HG03342 (cell line): ENCODE measurements at regions not wholly inside any gene's neighbourhood (a gene's known extent, or its start where the extent isn't known, plus 50 kb on each side); places are given as distances from the start of the nearest gene placed in this dataset.
"Not testable (repeated sequence)": the region's sequence is repeated elsewhere in the genome, so short reads cannot be mapped to it uniquely, and the experiment has no call there.

Experiments
- ATAC-seq: cut with Tn5 transposase; IDR thresholded peaks from one replicate; pipeline ENCODE4 v1.9.1; 2021; ENCODE audit warnings: mild to moderate bottlenecking, moderate library complexity; ENCODE audit not compliant: unreplicated experiment

- ATAC-seq: no peak
Observed at GRCh38 chr6:115310156-115310555, 750.5 kb downstream of the FRK start.

DNA sequence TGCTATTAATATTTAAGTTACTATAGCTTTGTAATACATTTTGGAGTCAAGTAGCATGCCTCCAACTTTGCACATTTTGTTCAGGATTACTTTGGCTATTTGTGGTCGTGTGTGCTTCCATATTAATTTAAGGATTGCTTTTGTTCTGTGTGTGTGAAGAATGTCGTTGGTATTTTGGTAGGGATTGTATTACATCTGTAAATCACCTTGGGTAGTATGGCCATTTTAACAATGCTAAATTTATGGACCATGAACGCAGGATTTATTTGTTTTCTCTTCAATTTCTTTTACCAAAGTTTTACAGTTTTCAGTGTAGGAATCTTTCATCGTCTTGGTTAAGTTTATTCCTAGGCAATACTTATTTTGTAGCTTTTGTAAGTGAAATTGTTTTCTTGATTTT lies 758.0 kb downstream of the FRK start:
- ATAC-seq: no peak

- ATAC-seq: no peak
Observed at GRCh38 chr6:115287467-115287866, 773.2 kb downstream of the FRK start.

DNA sequence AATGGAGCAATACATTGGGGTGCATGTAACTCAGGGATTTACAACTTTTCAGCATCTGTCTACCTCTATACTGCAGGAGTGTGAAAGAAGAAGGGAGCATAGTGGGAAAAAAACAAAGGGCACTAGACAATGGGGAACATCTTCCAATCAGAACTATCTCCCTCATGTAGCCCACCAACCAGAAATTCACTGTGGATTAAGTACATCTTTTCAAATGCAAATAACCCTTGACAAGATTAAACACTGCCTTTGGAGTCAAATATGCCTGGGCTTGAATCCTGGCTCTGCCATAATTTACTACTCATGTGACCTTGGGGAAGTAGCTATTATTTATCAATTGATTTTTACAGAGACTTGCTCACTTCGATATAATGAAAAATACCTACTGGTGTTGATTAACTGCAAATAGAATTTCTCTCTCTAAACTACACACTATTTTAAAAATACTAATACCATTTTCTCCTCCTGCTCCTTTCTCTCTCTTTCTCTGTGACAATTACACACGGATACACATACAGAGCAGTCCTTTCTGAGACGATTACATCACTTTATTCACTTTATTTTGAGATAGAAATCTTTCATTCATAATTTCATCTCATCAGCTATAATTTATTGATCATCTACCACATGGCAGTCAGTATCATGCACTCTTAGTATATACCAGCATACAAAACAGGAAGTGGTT lies 783.7 kb downstream of the FRK start:
- no peak for ATAC-seq

DNA sequence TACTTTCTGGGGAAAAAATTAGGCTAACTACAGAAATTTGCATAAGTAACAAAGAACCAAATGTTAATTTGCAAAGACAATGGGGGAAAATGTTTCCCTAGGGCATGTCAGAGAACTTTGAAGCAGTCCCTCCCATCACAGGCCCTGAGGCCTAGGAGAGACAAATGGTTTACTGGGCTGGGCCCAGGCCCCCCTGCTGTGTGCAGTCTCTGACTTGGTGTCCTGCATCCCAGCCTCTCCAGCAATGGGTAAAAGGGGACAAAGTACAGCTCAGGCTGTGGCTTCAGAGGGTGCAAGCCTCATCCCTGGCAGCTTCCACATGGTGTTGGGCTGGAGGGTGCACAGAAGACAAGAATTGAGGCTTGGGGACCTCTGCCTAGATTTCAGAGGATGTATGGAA lies 788.4 kb downstream of the FRK start:
- no peak for ATAC-seq

DNA sequence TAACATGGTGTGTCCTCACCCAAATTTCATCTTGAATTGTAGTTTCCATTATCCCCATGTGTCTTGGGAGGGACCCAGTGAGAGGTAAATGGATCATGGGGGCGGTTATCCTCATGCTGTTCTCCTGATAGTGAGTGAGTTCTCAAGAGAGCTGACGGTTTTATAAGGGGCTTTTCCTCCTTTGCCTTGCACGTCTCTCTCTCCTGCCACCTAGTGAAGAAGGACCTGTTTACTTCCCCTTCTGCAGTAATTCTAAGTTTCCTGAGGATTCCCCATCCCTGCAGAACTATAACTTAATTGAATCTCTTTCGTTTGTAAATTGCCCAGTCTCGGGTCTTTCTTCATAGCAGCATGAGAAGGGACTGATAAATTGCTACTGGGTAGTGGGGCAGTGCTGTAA lies 789.3 kb downstream of the FRK start:
- ATAC-seq: no peak

- ATAC-seq: no peak
Observed at GRCh38 chr6:115270953-115271352, 789.7 kb downstream of the FRK start.

DNA sequence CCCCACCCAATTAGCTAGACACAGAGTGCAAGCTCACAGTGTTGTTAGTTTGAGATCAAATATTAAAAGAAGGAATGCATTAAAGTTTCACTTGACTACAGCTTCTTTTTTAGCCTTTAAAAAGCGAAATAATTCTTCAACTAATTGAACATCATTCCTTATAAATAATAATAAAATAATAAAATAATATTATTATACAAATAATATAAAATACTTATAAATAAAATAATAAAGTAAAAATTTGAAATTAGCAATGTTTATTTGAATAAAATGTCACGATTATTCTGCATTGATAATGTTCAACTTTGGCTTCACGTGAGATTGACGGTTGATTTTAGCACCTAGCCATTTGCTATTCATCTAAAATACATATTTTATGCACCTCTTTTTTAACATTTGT lies 819.3 kb downstream of the FRK start:
- ATAC-seq: no peak

DNA sequence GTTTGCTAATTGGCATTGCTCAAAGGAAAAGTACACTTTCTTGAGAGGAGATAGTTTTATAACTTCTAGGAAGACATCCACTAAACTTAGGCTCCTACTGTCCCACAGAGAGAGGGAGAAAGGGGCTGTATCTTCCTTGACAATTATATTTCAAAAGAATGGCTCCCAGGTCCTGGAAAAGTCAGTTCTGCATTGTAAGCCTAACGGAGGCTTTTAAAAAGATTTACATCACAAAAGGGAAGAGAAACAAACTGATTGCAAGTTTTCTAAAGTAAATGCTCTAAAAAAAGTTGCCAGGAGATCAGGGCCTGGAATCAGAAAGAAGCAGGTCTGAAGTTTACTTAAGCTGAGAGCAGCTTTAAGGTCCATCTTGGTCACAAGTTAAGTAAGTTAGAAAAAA lies 839.5 kb downstream of the FRK start:
- ATAC-seq: no peak

GRCh38 chr6:115220551-115221159 lies 840.0 kb downstream of the FRK start:
- ATAC-seq: no peak

DNA sequence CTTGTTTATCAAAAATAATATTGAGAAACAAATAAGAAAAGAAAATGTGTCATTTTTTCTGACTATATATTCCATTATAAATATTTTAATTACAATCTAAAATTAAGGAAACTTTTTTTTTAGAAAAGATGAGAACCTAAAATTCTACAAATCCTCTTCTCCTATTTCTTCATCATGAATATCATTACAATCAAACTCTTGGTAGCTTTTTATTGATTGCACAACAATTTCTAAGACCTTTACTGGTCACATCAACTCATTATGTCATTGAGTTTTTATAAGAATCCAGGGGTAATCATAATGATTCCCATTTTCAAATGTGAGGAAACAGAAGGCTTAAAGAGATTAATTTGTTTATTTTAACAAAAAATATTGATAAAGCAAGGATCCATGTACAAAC lies 841.0 kb downstream of the FRK start:
- ATAC-seq: no peak

DNA sequence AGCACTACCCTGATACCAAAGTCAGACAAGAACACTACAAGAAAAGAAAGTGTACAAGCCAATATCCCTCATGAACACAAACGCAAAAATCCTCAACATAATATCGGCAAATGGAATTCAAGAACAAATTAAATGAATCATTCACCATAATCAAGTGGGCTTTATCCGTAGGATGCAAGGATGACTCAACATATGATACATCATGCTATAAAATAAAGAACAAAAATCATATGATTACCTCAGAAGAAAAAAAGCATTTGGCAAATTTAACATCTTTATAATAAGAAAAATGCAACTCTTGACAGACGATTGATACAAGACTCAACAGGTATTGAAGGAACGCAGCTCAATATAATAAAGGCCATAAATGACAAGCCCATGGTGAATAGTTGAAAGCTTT lies 843.9 kb downstream of the FRK start:
- no peak for ATAC-seq

GRCh38 chr6:115214283-115214682 lies 846.4 kb downstream of the FRK start:
- ATAC-seq: no peak

DNA sequence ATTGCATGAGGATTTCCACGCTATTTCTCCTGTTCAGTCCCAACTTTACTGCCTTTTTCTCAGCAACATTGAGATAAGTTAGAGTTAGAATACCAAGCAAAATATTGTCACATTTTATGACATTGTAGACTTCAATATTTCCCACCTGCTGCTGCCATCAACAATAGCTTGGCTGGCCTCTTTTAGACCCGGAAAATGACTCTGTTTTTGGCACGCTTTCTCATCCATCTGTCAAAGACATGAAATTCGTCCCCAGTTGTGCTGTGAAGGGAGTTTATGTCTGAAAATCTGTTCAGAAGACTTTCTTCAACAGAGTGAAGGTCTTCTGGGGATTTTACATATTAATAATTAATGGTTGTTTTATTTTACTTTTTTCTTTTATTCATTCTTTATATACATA lies 857.3 kb downstream of the FRK start:
- ATAC-seq: no peak

GRCh38 chr6:115194981-115195638 lies 852.3 kb upstream of the HS3ST5 start:
- ATAC-seq: no peak

- ATAC-seq: no peak
Observed at GRCh38 chr6:115191989-115192388, 849.2 kb upstream of the HS3ST5 start.

- ATAC-seq: no peak
Observed at GRCh38 chr6:115190534-115190933, 847.7 kb upstream of the HS3ST5 start.

DNA sequence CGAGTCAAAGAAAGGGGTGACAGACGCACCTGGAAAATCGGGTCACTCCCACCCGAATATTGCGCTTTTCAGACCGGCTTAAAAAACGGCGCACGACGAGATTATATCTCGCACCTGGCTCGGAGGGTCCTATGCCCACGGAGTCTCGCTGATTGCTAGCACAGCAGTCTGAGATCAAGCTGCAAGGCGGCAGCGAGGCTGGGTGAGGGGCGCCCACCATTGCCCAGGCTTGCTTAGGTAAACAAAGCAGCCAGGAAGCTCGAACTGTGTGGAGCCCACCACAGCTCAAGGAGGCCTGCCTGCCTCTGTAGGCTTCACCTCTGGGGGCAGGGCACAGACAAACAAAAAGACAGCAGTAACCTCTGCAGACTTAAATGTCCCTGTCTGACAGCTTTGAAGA lies 832.6 kb upstream of the HS3ST5 start:
- ATAC-seq: not testable (repeated sequence)

GRCh38 chr6:115165912-115166311 lies 823.1 kb upstream of the HS3ST5 start:
- ATAC-seq: not testable (repeated sequence)

- ATAC-seq: no peak
Observed at GRCh38 chr6:115159733-115160132, 816.9 kb upstream of the HS3ST5 start.

DNA sequence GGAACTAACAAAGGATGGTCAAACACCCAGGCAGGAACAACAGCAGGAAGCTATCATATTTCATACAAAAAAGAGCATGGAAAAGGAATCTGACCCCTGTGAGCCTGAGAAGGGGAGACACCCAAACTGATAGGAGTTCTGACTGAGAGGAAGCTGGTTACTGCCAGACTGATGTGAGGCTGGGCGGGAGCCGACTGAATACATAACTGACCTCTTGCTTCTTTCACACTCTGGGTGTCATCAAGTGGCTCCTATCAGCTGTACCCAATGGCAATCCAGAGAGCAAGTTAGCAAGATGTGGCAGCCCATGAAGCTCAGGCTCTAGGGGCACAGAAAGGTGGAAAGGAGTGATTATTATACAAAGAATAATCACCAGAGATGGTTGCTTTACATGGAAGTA lies 795.1 kb upstream of the HS3ST5 start:
- ATAC-seq: no peak

DNA sequence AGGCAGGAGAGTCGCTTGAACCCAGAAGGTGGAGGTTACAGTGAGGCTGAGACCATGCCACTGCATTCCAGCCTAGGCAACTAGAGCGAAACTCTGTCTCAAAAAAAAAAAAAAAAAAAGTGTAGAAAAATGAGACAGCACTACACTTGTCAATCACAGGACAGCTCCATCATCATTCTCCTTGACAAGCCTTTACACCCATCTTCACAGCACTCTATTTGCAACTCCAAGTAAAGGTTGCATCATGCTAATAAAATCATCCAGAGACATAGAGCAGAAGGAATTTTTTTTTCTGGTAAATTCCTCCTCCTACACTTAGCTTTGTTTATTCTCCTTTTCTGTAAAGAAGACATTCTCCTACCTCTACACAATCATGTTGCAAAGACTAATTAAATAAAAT lies 791.0 kb upstream of the HS3ST5 start:
- no peak for ATAC-seq
